ENCODE measurements at regions not wholly inside any gene's neighbourhood (a gene's known extent, or its start where the extent isn't known, plus 50 kb on each side); places are given as distances from the start of the nearest gene placed in this dataset.

GRCh38 chr9:126051446-126052130 is 275.0 kb upstream of the MVB12B start (continued):
- TF ChIP-seq, protein P1, sequence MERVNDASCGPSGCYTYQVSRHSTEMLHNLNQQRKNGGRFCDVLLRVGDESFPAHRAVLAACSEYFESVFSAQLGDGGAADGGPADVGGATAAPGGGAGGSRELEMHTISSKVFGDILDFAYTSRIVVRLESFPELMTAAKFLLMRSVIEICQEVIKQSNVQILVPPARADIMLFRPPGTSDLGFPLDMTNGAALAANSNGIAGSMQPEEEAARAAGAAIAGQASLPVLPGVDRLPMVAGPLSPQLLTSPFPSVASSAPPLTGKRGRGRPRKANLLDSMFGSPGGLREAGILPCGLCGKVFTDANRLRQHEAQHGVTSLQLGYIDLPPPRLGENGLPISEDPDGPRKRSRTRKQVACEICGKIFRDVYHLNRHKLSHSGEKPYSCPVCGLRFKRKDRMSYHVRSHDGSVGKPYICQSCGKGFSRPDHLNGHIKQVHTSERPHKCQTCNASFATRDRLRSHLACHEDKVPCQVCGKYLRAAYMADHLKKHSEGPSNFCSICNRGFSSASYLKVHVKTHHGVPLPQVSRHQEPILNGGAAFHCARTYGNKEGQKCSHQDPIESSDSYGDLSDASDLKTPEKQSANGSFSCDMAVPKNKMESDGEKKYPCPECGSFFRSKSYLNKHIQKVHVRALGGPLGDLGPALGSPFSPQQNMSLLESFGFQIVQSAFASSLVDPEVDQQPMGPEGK (CRISPR knock-in tag; IDR thresholded peaks at IDR 0.05; ENCODE audit: borderline replicate concordance): no peak
- TF ChIP-seq CSDC2 (CRISPR knock-in tag; IDR thresholded peaks at IDR 0.05) (no peak), RARB (CRISPR knock-in tag; IDR thresholded peaks at IDR 0.05) (no peak), ZFP30 (CRISPR knock-in tag; IDR thresholded peaks at IDR 0.05) (no peak)
- TF ChIP-seq, protein P2, sequence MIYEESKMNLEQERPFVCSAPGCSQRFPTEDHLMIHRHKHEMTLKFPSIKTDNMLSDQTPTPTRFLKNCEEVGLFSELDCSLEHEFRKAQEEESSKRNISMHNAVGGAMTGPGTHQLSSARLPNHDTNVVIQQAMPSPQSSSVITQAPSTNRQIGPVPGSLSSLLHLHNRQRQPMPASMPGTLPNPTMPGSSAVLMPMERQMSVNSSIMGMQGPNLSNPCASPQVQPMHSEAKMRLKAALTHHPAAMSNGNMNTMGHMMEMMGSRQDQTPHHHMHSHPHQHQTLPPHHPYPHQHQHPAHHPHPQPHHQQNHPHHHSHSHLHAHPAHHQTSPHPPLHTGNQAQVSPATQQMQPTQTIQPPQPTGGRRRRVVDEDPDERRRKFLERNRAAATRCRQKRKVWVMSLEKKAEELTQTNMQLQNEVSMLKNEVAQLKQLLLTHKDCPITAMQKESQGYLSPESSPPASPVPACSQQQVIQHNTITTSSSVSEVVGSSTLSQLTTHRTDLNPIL (CRISPR knock-in tag; IDR thresholded peaks at IDR 0.05; ENCODE audit: low read depth): no peak
- TF ChIP-seq, protein P3, sequence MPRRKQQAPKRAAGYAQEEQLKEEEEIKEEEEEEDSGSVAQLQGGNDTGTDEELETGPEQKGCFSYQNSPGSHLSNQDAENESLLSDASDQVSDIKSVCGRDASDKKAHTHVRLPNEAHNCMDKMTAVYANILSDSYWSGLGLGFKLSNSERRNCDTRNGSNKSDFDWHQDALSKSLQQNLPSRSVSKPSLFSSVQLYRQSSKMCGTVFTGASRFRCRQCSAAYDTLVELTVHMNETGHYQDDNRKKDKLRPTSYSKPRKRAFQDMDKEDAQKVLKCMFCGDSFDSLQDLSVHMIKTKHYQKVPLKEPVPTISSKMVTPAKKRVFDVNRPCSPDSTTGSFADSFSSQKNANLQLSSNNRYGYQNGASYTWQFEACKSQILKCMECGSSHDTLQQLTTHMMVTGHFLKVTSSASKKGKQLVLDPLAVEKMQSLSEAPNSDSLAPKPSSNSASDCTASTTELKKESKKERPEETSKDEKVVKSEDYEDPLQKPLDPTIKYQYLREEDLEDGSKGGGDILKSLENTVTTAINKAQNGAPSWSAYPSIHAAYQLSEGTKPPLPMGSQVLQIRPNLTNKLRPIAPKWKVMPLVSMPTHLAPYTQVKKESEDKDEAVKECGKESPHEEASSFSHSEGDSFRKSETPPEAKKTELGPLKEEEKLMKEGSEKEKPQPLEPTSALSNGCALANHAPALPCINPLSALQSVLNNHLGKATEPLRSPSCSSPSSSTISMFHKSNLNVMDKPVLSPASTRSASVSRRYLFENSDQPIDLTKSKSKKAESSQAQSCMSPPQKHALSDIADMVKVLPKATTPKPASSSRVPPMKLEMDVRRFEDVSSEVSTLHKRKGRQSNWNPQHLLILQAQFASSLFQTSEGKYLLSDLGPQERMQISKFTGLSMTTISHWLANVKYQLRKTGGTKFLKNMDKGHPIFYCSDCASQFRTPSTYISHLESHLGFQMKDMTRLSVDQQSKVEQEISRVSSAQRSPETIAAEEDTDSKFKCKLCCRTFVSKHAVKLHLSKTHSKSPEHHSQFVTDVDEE (CRISPR knock-in tag; IDR thresholded peaks at IDR 0.05): no peak

GRCh38 chr9:126052791-126053190 is 273.8 kb upstream of the MVB12B start:
- no peak for ATAC-seq

DNA sequence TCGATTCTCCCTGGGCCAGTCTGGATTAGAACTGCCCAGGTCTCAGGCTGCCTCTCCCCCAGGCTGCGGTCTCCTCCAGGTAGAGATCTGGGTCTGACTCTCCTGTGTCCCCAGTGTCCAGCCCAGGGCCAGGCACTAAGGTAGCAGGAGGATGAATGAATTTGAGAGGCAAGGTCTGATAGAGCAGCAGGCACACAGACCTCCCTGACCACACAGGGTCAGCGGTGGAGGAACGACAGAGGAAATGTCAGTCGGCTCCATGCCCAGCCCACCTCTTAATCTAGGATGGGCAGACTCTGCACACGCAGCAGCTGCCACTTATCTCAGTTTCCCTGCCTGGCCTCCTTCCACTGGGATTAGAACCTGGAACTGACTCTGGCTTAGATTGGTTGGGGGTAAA is 272.7 kb upstream of the MVB12B start:
- ATAC-seq: no peak
- TF ChIP-seq, protein P1 (CRISPR knock-in tag; IDR thresholded peaks at IDR 0.05; ENCODE audit: borderline replicate concordance): no peak
- TF ChIP-seq ZFP30 (CRISPR knock-in tag; IDR thresholded peaks at IDR 0.05) (no peak), ARNTL (CRISPR knock-in tag; IDR thresholded peaks at IDR 0.05; ENCODE audit: borderline replicate concordance, low read depth) (no peak), OSR1 (CRISPR knock-in tag; IDR thresholded peaks at IDR 0.05) (no peak), ZNF8 (CRISPR knock-in tag; IDR thresholded peaks at IDR 0.05) (no peak), CSRNP3 (CRISPR knock-in tag; IDR thresholded peaks at IDR 0.05) (no peak), RARB (CRISPR knock-in tag; IDR thresholded peaks at IDR 0.05) (no peak), ZFP3 (CRISPR knock-in tag; IDR thresholded peaks at IDR 0.05) (no peak)
- TF ChIP-seq, protein P3 (CRISPR knock-in tag; IDR thresholded peaks at IDR 0.05): no peak

More at GRCh38 chr9:126052791-126053190, 273.8 kb upstream of the MVB12B start:
- TF ChIP-seq ZNF8 (CRISPR knock-in tag; IDR thresholded peaks at IDR 0.05) (no peak), RARB (CRISPR knock-in tag; IDR thresholded peaks at IDR 0.05) (no peak), ZNF70 (CRISPR knock-in tag; IDR thresholded peaks at IDR 0.05) (no peak), TCF4 (CRISPR knock-in tag; IDR thresholded peaks at IDR 0.05; ENCODE audit: borderline replicate concordance) (no peak), CSRNP3 (CRISPR knock-in tag; IDR thresholded peaks at IDR 0.05) (no peak), ZFP30 (CRISPR knock-in tag; IDR thresholded peaks at IDR 0.05) (no peak), ZC3H10 (CRISPR knock-in tag; IDR thresholded peaks at IDR 0.05) (no peak), PPARA (CRISPR knock-in tag; IDR thresholded peaks at IDR 0.05; ENCODE audit: borderline replicate concordance) (no peak), GLIS3 (CRISPR knock-in tag; IDR thresholded peaks at IDR 0.05) (no peak), BACH2 (CRISPR knock-in tag; IDR thresholded peaks at IDR 0.05; ENCODE audit: borderline replicate concordance) (no peak)
- TF ChIP-seq, protein P3 (CRISPR knock-in tag; IDR thresholded peaks at IDR 0.05): no peak
